ENCODE measurements at regions not wholly inside any gene's neighbourhood (a gene's known extent, or its start where the extent isn't known, plus 50 kb on each side); places are given as distances from the start of the nearest gene placed in this dataset.

DNA sequence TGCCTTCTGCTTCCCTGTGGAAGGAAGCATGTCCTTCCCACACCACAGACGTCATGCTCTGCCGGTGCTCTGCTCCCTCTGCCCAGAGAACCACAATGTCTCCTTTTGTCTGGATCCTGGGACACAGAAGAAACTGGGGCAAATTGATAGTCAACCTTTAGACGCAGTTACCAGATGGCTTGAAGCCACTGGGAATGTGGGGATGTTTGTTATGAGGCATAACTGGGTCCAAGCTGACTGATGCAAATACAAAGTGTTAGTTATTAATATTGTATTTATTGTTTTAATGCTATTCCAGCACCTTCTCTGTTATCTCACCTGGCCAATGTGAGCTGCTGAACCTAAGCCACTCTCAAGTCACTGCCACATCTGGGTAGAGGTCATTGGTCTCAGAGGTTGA is 322.2 kb downstream of the SHANK2 start:
- DNase-seq (ENCODE audit: low spot score), result no peak

DNA sequence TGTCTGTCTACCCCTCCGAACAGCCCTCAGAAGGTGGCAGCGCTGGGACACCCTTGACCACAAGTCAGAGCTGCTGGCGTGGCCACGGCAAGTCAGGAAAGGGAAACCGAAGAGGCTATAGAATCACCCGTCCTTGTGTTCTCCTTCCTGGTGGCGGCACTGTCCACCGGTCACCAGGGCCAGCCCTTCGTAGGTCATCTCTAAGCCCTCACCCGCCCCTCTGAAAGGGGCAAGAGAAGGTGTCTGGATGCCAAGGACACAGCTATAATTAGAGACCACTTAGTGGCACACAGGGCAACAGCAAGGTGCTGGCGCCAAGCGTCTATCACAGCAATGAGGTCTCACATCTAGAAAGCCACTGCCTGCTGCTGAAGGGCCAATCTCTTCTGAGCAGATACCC is 320.9 kb downstream of the SHANK2 start:
- no peak for DNase-seq (ENCODE audit: low spot score)

DNA sequence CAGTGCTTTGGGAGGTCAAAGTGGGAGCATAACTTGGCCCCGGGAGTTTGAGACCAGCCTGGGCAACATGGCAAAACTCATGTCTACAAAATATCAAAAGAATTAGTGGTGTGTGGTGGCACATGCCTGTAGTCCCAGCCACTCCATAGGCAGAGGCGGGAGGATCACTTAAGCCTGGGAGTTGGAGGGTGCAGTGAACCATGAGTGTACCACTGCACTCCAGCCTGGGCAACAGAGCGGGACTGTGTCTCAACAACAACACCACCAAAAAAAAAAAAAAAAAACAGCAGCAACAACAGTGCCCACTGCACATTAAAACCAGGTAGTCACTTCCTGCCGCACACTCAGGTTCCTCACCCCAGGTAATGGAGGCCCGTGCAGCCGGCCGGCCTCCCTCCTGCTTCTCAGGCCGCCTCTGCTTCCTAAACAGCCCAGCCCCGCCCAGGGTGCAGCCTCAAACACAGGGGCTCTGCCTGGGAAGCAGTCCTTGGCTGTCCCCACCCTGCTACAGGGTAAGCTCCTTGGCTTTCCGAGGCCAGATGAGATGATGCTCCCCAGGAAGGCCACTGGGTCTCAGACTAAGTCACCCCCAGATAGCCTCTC is 318.3 kb downstream of the SHANK2 start:
- no peak for DNase-seq (ENCODE audit: low spot score)

DNA sequence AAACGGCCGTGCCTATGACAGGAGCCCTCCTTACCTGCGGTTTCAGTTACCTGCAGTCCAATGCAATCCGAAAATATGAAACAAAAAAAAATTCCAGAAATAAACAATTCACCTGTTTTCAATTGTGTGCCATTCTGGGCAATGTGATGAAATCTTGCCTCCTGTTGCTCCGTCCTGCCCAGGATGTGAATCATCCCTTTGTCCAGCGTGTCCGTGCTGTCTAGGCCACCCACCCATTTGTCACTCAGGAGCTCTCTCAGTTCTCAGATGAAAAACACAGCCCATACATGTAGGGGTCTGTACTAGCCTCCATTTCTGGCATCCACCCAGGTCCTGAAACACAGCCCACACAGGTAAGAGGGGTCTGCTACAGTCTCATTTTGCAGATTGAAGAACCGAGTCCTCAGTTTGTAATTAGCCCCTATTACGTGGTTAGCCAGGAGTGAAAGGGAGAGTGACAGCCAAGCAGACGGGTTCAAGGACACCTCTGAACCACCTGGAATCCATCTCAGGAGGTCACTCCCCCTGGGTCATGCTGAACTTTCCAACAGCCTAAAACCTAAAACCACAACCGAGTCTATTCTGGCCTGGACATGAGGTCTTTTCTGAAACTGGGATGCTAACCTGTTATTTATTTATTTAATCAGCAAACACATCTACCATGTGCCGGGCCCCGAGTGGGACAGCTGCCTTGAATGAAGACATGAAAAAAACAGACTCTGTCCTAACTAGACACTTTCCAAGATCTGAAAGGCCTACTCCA is 317.2 kb downstream of the SHANK2 start:
- no peak for DNase-seq (ENCODE audit: low spot score)

DNA sequence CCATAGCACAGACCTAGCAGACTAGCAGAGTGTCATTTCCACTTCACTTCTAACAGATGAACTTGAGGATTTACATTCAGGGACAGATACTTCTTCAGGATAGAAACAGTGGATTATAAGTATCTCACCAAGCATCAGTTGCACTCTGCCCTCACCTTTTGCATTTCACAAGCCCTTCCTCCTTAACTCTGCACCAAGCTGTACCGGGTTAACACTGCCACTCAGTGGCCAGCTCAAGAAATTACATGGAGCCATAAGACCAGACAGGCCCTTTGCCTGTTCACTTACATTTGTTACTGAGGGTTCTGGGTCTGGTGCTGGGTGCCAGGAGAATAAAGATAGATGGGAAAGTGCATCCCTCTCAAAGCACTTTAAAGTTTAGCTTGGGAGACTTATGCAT is 309.8 kb downstream of the SHANK2 start:
- DNase-seq (ENCODE audit: low spot score), result no peak

DNA sequence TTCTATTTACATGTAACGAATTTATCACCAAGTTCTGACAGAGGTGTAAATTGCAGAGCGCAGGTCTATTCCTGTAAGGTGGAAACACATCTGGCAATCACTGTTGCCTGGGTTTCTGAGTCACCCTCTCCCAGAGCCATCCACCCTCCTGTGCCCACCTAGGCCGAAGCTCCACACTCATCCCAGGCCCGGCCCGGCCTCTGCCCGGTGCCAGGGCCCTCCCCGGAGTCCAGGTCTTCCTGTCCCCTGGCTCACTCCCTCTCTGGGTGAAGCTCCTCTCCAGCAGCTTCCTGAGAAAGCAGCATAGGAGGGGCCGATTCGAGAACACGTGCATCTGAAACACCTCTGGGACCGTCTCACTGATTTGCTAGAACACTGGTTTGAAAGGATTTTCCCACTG is 308.2 kb downstream of the SHANK2 start:
- DNase-seq (ENCODE audit: low spot score), result no peak

DNA sequence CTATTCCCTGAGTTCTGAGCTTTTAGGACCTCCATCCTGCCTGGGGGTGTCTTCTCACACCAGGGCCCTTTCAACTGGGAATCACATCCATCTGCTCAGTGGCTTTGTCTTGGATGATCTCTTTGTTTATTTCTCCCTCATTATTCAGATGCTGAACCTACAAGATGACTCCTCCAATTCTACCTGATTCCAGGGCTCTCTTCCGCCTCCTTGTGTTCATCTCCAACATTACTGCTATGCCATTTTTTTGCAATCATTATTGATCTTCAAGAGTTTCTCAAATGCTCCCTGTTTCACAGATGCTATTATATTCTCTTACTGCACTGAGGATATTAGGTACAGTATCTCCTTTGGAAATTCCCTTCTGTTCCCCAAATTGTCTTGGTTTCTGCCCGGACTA is 307.7 kb downstream of the SHANK2 start:
- no peak for DNase-seq (ENCODE audit: low spot score)

DNA sequence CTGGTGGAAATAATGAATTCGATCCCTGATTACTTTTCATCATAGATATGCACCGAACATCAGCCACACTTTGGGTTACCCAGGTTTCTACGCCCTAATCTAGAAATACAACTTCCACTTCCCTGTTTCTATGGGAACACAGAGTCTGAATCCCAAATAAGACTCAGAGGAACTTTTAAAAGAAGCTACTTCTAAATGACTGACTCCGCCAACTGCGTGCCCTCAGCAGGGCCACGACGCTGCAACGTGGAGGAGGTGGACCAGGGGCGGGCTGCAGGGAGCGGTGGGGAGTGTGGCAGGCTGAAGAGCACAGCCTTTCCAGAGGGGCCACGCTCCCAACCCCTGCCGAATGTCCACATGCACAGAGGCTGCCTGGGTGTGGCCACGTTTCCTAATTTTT is 304.0 kb downstream of the SHANK2 start:
- DNase-seq (ENCODE audit: low spot score), result no peak

DNA sequence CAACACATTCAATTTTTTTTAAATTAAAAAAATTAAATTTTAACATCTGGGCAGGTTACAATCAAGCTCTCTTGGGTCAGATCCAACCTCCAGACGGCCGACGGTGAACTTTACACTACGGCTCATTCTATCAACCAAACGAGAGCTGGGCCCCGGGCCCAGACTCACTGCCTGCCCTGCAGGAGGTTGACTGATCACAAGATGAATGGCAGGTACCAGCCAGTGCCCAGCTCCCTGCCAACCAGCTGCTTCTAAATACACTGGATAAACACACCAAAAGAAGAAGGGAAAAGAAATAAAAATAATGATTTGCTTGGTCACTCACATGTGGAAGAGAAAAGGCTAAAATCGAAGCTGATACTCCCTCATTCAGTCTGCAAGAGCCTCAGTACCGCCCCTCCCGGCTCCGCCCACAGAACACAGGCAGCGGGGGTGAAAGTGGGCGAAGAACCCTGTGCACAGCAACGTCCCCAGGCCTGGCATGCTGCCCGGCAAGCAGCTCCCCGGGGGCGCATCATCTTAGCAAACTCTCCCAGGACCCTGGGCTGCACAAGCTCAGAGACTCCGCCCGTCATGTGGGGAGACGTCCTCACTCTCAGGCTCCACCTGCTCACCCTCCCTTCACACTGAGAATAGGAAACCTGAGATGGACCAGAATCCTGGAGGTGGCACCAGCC is 303.4 kb downstream of the SHANK2 start:
- DNase-seq (ENCODE audit: low spot score), result no peak

DNA sequence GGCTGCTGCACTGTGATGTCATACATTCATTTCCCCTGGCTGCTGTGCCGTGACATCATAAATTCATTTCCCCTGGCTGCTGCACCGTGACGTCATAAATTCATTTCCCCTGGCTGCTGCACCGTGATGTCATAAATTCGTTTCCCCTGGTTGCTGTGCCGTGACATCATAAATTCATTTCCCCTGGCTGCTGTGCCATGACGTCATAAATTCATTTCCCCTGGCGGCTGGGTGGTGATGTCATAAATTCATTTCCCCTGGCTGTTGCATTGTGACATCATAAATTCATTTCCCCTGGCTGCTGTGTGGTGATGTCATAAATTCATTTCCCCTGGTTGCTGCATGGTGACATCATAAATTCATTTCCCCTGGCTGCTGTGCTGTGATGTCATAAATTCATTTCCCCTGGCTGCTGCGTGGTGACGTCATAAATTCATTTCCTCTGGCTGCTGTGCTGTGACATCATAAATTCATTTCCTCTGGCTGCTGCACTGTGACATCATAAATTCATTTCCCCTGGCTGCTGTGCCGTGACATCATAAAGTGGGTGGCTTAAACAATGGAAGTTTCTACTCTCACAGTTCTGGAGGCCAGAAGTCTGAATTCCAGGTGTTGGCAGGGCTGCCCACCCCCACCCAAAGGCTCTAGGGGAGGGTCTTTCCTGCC is 301.1 kb downstream of the SHANK2 start:
- no peak for DNase-seq (ENCODE audit: low spot score)

DNA sequence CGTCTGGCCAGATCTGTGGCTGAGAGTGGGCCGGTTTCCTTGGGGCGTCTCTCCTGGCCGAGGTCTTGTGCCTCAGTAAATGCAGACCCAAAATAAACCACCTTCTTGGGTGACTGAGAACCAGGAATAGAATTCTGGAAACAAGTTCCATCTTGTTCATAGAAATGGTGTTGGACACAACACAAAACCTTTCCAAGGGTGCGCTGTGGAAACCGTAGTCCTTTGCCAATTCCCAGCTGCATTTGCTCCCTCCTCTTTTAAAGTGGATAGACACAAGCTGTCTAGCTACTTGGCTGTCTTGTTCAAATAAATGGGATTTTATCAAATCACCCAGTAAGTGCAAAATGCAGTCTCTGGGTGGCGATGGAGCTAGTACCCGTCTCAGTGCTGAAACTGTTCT is 300.2 kb downstream of the SHANK2 start:
- DNase-seq (ENCODE audit: low spot score), result no peak

DNA sequence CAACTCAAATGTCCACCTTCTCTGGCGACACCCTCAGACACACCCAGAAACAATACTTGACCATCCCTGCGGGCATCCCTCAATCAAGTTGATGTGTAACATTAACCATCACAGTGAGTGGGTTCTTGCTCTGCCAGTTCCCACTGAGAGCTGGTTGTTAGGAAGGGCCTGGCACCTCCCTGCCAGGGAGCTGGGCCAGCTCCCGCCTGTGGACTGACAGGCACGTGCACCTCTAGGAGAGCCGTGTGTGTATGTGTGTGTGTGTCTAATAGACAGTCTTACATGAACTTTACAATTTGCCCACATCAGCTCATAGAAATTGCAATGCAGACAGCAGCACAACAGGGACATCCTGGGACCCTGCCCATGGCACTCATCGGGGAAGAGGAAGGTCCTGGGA is 298.7 kb downstream of the SHANK2 start:
- DNase-seq (ENCODE audit: low spot score), result no peak

DNA sequence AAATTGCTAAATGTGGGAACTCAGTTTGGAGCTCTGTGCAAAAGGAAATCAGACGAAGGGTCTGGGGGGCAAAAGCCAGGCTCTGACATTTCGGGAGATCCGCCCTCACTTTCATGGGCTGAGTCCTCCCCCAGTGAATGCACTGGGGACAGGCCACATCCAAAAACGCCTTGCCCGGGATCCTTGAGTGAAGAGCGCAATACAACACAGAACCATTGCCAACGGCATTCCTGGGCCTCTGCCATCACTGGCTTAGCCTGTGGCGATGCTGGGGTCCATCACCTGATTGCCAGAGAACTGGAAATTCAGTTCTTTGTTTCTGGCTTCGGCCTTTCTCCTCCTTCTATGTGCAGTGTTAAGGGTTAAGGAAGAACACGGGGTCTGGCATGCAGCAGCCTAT is 297.9 kb downstream of the SHANK2 start:
- DNase-seq (ENCODE audit: low spot score), result no peak

Data from CD4-positive, alpha-beta T cell treated with Interleukin-6 at 100 ng/mL for 8 hours (primary cell).